ENCODE measurements at regions not wholly inside any gene's neighbourhood (a gene's known extent, or its start where the extent isn't known, plus 50 kb on each side); places are given as distances from the start of the nearest gene placed in this dataset.

DNA sequence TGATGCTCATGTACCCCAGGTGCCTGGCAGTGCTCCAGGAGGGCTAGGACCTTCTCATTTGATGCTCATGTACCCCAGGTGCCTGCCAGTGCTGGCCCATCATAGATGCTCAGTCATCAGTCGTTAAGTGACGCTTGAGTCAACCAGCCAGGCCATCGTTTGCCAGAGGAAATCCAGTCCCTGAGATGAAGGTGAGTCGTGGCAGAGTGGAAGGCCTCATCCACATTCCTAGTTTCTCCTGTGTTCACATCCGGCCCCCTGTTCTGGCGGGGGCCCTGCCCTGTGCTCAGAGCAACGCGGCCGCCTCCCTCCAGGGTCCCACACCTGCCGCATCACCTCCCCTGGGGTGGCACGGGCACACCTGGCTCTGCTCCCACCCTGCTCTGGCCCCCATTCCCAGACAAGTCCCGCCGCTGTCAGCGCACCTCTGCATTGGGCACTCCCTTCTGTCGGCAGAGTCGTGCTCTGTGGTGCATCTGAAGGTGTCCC is 279.9 kb downstream of the BRD1 start (continued):
- TF ChIP-seq ZNF331 (CRISPR knock-in tag; IDR thresholded peaks at IDR 0.05; ENCODE audit: low read depth) (no peak), EZH2 (IDR thresholded peaks at IDR 0.05; ENCODE audit: low read depth, unreplicated experiment) (no peak)
- TF ChIP-seq, protein P1, sequence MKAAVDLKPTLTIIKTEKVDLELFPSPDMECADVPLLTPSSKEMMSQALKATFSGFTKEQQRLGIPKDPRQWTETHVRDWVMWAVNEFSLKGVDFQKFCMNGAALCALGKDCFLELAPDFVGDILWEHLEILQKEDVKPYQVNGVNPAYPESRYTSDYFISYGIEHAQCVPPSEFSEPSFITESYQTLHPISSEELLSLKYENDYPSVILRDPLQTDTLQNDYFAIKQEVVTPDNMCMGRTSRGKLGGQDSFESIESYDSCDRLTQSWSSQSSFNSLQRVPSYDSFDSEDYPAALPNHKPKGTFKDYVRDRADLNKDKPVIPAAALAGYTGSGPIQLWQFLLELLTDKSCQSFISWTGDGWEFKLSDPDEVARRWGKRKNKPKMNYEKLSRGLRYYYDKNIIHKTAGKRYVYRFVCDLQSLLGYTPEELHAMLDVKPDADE (IDR thresholded peaks at IDR 0.05): no peak
- TF ChIP-seq, protein P2, sequence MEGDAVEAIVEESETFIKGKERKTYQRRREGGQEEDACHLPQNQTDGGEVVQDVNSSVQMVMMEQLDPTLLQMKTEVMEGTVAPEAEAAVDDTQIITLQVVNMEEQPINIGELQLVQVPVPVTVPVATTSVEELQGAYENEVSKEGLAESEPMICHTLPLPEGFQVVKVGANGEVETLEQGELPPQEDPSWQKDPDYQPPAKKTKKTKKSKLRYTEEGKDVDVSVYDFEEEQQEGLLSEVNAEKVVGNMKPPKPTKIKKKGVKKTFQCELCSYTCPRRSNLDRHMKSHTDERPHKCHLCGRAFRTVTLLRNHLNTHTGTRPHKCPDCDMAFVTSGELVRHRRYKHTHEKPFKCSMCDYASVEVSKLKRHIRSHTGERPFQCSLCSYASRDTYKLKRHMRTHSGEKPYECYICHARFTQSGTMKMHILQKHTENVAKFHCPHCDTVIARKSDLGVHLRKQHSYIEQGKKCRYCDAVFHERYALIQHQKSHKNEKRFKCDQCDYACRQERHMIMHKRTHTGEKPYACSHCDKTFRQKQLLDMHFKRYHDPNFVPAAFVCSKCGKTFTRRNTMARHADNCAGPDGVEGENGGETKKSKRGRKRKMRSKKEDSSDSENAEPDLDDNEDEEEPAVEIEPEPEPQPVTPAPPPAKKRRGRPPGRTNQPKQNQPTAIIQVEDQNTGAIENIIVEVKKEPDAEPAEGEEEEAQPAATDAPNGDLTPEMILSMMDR (conservative IDR thresholded peaks at IDR 0.05; ENCODE audit: low read depth in 2 of 2): no peak

- no peaks in the 10 kb centered on the region for H3K4me1 ChIP-seq (ENCODE audit: insufficient read depth)
- no peak overlapping the region for H3K27ac ChIP-seq (ENCODE audit: low read depth)
- no peak for DNase-seq (ENCODE audit: low spot score)
- no peak overlapping the region for H3K27ac Mint-ChIP-seq
- H3F3A ChIP-seq (replicated peaks; ENCODE audit: low read depth): no peaks in the 10 kb centered on the region
- H3K79me2 ChIP-seq (replicated peaks; ENCODE audit: insufficient read depth): no peaks in the 10 kb centered on the region
- no peak overlapping the region for H2AFZ ChIP-seq
- H3K27me3 Mint-ChIP-seq (ENCODE audit: insufficient read depth, low read depth, poor library complexity): peaks cover 10% of the 10 kb centered on the region
- H3K36me3 Mint-ChIP-seq (ENCODE audit: low read depth): peaks cover 13% of the 10 kb centered on the region
- ATAC-seq: no peak
- TF ChIP-seq CREB1 (CRISPR knock-in tag; IDR thresholded peaks at IDR 0.05; ENCODE audit: low read depth) (no peak), ZNF114 (CRISPR knock-in tag; IDR thresholded peaks at IDR 0.05) (no peak), ZNF331 (CRISPR knock-in tag; IDR thresholded peaks at IDR 0.05; ENCODE audit: low read depth) (no peak), EZH2phosphoT487 (IDR thresholded peaks at IDR 0.05; ENCODE audit: unreplicated experiment) (no peak), STAT1 (IDR thresholded peaks at IDR 0.05; ENCODE audit: unreplicated experiment) (no peak), NANOG (IDR thresholded peaks at IDR 0.05; ENCODE audit: borderline replicate concordance) (no peak)
- TF ChIP-seq, protein P3, sequence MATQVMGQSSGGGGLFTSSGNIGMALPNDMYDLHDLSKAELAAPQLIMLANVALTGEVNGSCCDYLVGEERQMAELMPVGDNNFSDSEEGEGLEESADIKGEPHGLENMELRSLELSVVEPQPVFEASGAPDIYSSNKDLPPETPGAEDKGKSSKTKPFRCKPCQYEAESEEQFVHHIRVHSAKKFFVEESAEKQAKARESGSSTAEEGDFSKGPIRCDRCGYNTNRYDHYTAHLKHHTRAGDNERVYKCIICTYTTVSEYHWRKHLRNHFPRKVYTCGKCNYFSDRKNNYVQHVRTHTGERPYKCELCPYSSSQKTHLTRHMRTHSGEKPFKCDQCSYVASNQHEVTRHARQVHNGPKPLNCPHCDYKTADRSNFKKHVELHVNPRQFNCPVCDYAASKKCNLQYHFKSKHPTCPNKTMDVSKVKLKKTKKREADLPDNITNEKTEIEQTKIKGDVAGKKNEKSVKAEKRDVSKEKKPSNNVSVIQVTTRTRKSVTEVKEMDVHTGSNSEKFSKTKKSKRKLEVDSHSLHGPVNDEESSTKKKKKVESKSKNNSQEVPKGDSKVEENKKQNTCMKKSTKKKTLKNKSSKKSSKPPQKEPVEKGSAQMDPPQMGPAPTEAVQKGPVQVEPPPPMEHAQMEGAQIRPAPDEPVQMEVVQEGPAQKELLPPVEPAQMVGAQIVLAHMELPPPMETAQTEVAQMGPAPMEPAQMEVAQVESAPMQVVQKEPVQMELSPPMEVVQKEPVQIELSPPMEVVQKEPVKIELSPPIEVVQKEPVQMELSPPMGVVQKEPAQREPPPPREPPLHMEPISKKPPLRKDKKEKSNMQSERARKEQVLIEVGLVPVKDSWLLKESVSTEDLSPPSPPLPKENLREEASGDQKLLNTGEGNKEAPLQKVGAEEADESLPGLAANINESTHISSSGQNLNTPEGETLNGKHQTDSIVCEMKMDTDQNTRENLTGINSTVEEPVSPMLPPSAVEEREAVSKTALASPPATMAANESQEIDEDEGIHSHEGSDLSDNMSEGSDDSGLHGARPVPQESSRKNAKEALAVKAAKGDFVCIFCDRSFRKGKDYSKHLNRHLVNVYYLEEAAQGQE (IDR thresholded peaks at IDR 0.05; ENCODE audit: unreplicated experiment): no peak
- TF ChIP-seq, protein P2 (conservative IDR thresholded peaks at IDR 0.05; ENCODE audit: low read depth in 2 of 2): no peak
- no peak overlapping the region for H3K4me3 ChIP-seq
- H3K9me3 Mint-ChIP-seq: peaks cover 20% of the 10 kb centered on the region
- H4K20me1 ChIP-seq (replicated peaks; ENCODE audit: insufficient read depth): no peaks in the 10 kb centered on the region
- no peaks in the 10 kb centered on the region; the same call in 1 of the 2 replicates for H3K36me3 ChIP-seq (ENCODE audit: insufficient read depth)
- no peak overlapping the region for H3K4me2 ChIP-seq
- H3K27me3 ChIP-seq (ENCODE audit: insufficient read depth): no peaks in the 10 kb centered on the region
- H3K9me2 ChIP-seq (ENCODE audit: insufficient read depth): no peaks in the 10 kb centered on the region
- peaks cover 6% of the 10 kb centered on the region for H3K4me1 Mint-ChIP-seq
- no peak overlapping the region for H3K4me3 Mint-ChIP-seq
These were observed 280.7 kb downstream of the BRD1 start for GRCh38 chr22:49546811-49547585.

All from GM23338 (cell line).